ENCODE measurements at regions not wholly inside any gene's neighbourhood (a gene's known extent, or its start where the extent isn't known, plus 50 kb on each side); places are given as distances from the start of the nearest gene placed in this dataset.
"Not testable (repeated sequence)": the region's sequence is repeated elsewhere in the genome, so short reads cannot be mapped to it uniquely, and the experiment has no call there.

GRCh38 chr15:20244792-20245191, 296.8 kb downstream of the GOLGA6L6 start:
- not testable (repeated sequence) for DNase-seq (ENCODE audit: extremely low read depth, low read depth)

DNA sequence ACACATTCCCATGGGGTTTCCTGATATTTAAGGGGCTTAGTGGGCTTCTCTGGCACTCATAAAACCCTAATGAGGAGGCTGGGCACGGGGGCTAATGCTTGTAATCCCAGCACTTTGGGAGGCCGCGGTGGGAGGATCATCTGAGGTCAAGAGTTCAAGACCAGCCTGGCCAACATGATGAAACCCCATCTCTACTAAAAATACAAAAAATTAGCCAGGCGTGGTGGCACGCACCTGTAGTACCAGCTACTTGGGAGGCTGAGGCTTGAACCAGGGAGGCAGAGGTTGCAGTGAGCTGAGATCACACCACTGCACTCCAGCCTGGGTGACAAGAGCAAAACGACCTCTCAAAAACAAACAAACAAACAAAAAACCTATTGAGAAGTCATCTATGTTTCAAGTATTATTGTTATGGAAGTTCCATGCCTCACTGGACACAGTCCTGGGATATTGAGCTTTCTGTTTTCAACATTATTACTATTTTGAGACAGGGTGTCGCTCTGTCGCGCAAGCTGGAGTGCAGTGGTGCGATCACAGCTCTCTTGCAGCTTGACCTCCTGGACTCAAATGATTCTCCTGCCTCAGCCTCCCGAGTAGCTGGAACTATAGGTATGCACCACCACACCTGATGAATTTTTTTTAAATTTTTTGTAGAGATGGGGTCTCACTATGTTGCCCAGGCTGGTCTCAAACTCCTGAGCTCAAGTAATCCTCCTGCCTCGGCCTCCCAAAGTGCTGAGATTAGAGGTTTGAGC, 297.9 kb downstream of the GOLGA6L6 start:
- not testable (repeated sequence) for DNase-seq (ENCODE audit: extremely low read depth, low read depth)

- not testable (repeated sequence) for DNase-seq (ENCODE audit: extremely low read depth, low read depth)
Measured at GRCh38 chr15:20240366-20240917, 301.2 kb downstream of the GOLGA6L6 start.

DNA sequence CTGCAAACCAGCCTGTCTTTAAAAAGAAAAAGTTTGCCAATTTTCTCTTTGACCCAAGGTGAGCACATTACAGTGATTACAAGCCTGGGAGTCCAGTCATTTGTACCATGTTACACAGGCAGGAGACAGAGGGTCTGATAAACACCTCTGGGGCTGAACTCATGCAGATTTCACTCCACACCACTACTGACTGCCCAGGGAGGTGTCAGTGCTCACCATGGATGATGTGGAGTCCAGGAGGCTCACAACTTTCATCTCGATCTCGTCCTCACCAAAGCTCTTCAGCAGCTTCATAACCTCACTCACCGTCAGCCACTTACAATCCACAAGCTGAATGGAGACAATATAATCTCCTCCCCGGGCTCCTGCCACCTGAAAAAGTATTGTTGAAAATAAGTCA, 302.4 kb downstream of the GOLGA6L6 start:
- DNase-seq (ENCODE audit: extremely low read depth, low read depth), result not testable (repeated sequence)

GRCh38 chr15:20237256-20238020, 304.2 kb downstream of the GOLGA6L6 start:
- not testable (repeated sequence) for DNase-seq (ENCODE audit: extremely low read depth, low read depth)

DNA sequence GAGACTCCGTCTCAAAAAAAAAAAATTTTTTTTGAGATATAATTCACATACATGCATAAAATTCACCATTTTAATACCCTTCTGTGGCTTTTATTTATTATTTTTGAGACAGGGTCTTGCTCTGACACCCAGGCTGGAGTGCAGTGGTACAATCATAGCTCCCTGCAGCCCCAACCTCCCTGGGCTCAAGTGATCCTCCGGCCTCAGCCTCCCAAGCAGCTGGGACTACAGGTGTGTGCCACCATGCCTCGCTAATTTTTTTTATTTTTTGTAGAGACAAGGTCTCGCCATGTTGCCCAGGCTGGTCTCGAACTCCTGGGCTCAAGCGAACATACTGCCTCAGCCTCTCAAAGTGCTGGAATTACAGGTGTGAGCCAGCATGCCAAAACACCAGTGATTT, 305.9 kb downstream of the GOLGA6L6 start:
- DNase-seq (ENCODE audit: extremely low read depth, low read depth), result not testable (repeated sequence)

DNA sequence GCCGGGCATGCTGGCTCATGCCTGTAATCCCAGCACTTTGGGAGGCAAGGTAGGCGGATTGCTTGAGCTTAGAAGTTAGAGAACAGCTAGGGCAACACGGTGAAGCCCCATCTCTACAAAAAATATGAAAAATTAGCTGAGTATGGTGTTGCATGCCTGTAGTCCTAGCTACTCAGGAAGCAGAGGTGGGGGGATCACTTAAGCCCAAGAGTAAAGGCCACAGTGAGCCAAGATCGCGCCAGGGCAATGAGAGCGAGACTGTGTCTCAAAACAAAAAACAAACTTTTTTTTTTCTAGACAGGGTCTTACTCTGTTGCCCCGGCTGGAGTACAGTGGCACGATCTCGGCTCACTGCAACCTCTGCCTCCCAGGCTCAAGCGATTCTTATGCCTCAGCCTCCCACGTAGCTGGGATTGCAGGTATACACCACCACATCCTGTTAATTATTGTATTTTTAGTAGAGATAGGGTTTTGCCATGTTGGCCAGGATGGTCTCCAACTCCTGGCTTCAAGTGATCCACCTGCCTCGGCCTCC, 307.5 kb downstream of the GOLGA6L6 start:
- DNase-seq (ENCODE audit: extremely low read depth, low read depth), result not testable (repeated sequence)

DNA sequence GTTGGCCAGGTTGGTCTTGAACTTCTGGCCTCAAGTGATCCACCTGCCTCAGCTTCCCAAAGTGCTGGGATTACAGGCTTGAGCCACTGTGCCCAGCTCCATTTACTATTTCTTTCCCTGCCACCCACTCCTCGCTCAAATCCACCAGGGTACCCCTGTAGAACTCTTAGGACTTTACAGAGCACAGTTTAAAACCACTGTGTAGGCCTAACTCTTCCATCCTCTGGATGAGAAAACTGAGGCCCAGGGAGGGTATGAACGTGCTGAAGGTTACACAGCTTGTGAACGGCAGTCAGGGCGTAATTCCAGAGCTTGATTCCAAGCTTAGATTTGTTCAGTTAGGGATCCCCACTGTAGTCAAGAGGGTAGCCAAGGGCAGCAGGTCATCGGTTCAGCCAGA, 309.1 kb downstream of the GOLGA6L6 start:
- not testable (repeated sequence) for DNase-seq (ENCODE audit: extremely low read depth, low read depth)

DNA sequence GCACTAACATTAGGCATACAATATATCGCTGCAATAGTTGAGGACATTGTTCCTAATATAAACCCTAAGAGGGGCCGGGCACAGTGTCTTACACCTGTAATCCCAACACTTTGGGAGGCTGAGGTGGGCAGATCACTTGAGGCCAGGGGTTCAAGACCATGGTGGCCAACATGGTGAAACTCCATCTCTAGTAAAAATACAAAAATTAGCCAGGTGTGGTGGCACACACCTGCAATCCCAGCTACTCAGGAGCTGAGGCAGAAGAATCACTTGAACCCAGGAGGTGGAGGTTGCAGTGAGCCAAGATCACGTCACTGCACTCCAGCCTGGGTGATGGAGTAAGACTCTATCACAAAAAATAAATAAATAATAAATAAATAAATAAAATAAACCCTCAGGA, 310.9 kb downstream of the GOLGA6L6 start:
- DNase-seq (ENCODE audit: extremely low read depth, low read depth), result not testable (repeated sequence)

GRCh38 chr15:20228791-20229190, 312.8 kb downstream of the GOLGA6L6 start:
- not testable (repeated sequence) for DNase-seq (ENCODE audit: extremely low read depth, low read depth)

DNA sequence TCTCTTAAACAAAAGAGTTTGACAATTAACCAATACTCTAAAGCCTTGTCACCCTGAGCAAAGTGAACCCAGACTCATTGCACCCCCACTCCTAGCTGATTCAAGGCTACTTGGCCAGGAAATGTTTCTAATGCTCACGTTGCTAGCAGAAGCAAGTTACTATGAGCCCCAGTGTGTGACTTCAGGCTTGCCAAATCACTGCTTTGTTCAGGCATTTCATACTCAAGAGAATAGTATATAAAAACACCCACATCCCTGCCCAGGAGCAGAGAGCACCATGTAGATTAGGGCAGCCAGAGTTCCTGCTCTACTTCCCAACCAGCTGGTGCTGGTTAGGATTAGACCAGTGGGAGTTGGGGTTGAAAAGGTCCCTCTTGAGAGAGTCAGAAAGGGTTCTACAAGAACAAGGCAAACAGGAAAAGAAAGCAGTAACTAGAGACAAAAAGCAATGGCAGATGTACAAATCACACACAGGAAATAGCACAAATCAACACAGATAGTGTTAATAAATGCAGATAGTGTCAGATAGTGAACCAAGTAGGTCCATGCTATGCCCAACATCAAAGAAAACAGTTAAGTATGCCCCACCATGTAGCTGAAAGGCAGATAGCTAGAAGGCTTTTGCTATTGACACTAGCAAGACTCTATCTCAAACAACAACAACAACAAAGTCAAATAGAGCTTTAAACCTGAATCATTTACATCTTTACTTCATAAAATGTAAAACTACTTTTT, 314.3 kb downstream of the GOLGA6L6 start:
- DNase-seq (ENCODE audit: extremely low read depth, low read depth), result not testable (repeated sequence)

DNA sequence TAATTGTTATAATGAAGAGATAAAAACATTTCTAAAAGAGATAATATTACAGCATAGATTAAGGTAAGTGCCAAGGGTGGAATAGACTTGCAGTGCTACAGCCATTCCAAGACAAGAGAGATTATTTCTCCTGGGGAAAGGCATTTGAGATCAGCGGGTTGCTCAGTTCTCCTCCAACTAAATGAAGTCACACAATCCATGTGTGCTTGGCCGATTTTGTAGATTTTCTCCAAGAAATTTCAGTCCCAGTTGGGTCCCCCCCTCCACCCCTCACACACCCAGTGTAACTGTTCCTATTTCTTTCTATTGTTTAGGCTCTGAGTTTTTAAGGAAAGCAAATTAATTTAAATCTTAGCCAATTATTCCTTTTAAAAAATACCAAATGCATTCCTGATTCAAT, 315.1 kb downstream of the GOLGA6L6 start:
- DNase-seq (ENCODE audit: extremely low read depth, low read depth), result not testable (repeated sequence)

GRCh38 chr15:20221063-20221462, 320.5 kb downstream of the GOLGA6L6 start:
- not testable (repeated sequence) for DNase-seq (ENCODE audit: extremely low read depth, low read depth)

DNA sequence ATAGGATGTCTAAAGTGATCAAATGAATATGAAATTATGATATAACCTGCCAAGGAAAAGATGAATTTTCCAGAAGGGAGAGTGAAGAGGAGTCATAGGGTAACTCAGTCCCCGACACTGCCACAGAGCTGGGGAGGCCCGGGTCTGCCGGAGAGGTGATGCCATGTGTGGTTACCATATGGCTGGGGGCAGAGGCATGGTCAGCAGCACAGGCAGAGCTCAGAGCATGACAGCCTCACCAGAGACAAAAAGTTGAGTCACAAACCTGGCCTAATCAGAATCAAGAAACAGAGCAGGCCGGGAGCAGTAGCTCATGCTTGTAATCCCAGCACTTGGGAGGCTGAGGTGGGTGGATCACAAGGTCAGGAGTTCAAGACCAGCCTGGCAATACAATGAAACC, 322.4 kb downstream of the GOLGA6L6 start:
- not testable (repeated sequence) for DNase-seq (ENCODE audit: extremely low read depth, low read depth)

DNA sequence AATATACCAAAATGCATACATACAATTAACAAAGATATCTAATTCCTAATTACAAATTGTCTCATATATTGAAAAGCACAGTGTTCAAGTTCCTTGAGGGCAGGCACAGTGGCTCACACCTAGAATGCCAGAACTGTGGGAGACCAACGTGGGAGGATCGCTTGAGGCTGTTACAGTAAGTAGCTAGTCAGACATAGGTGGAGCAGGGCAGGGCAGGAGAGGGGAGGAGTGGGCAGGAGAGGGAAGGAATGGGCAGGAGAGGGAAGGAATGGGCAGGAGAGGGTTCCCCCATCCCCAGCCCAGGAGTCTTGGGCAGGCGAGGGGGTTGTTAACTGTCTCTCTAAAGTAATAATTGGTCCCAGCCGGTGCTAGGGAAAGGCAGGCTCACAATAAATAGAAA, 325.9 kb downstream of the GOLGA6L6 start:
- not testable (repeated sequence) for DNase-seq (ENCODE audit: extremely low read depth, low read depth)

GRCh38 chr15:20214101-20214500, 327.5 kb downstream of the GOLGA6L6 start:
- DNase-seq (ENCODE audit: extremely low read depth, low read depth), result not testable (repeated sequence)

GRCh38 chr15:20211508-20211907, 330.1 kb downstream of the GOLGA6L6 start:
- DNase-seq (ENCODE audit: extremely low read depth, low read depth), result not testable (repeated sequence)

DNA sequence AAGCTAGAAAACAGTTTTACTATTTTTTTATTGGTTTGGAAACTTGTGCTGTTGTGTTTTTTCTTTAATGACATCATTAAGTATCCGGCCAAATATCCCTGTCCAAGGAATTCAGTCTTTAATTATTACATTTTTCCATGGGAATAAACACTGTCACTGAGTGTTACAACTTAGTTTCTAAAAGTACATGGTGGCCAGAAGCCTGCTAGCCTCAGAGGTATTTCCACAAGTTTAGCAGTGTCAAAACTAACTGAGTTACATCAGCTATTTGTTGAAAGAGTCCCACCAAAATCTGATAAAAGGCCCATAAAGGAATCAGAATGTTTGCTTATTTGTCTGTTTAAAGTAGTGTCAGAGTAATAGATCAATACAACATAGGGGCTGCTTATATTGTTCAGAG, 331.6 kb downstream of the GOLGA6L6 start:
- not testable (repeated sequence) for DNase-seq (ENCODE audit: extremely low read depth, low read depth)

- not testable (repeated sequence) for DNase-seq (ENCODE audit: extremely low read depth, low read depth)
Measured at GRCh38 chr15:20207607-20208006, 334.0 kb downstream of the GOLGA6L6 start.

GRCh38 chr15:20207198-20207597, 334.4 kb downstream of the GOLGA6L6 start:
- DNase-seq (ENCODE audit: extremely low read depth, low read depth), result not testable (repeated sequence)
